Stomach smooth muscle (tissue), 2 donors: ENCODE measurements at regions not wholly inside any gene's neighbourhood (a gene's known extent, or its start where the extent isn't known, plus 50 kb on each side); places are given as distances from the start of the nearest gene placed in this dataset.
"Not testable (repeated sequence)": the region's sequence is repeated elsewhere in the genome, so short reads cannot be mapped to it uniquely, and the experiment has no call there.

Experiments
- H3K27ac ChIP-seq: one replicate; pipeline ENCODE4 v1.7.0; 2013; ENCODE audit warnings: mild to moderate bottlenecking, low read length, inconsistent platforms
- H3K27me3 ChIP-seq, 2 donors: one replicate each; pipeline ENCODE4 v1.7.0; 2013; ENCODE audit warnings: low read length in 2 of 2; ENCODE audit not compliant: insufficient read depth in 2 of 2, control insufficient read depth in 1 of 2
- H3K36me3 ChIP-seq, 2 donors: one replicate each; pipeline ENCODE4 v1.7.0; 2013; ENCODE audit warnings: low read length in 2 of 2; ENCODE audit not compliant: control insufficient read depth in 2 of 2, insufficient read depth in 2 of 2
- H3K4me1 ChIP-seq: one replicate; pipeline ENCODE4 v1.7.0; 2013; ENCODE audit warnings: low read length; ENCODE audit not compliant: control insufficient read depth, insufficient read depth
- H3K4me3 ChIP-seq, 2 donors: one replicate each; pipeline ENCODE4 v1.7.0; 2013; ENCODE audit warnings: low read length in 2 of 2
- H3K9ac ChIP-seq, 2 donors: one replicate each; pipeline ENCODE4 v1.7.0; 2013; ENCODE audit warnings: low read length in 2 of 2, mild to moderate bottlenecking in 1 of 2
- H3K9me3 ChIP-seq, 2 donors: one replicate each; pipeline ENCODE4 v1.7.0; 2013; ENCODE audit warnings: low read length in 2 of 2; ENCODE audit not compliant: control insufficient read depth in 2 of 2
- donor health status: healthy.
- donor health status: Pancreatic carcinoma.

- Histone ChIP-seq H3K9ac (no peak overlapping the region), H3K36me3 (no peaks in the 10 kb centered on the region), H3K4me3 (no peak overlapping the region), H3K4me1 (no peaks in the 10 kb centered on the region), H3K27ac (no peak overlapping the region), H3K9me3 (no peaks in the 10 kb centered on the region), H3K27me3 (no peaks in the 10 kb centered on the region)
Measured at GRCh38 chr2:15822151-15823044, 118.0 kb upstream of the MYCN start.

- Histone ChIP-seq H3K4me1 (no peaks in the 10 kb centered on the region), H3K27ac (no peak overlapping the region), H3K9me3 (no peaks in the 10 kb centered on the region), H3K4me3 (no peak overlapping the region), H3K27me3 (no peaks in the 10 kb centered on the region), H3K9ac (no peak overlapping the region), H3K36me3 (no peaks in the 10 kb centered on the region)
Measured at GRCh38 chr2:15823459-15824396, 116.6 kb upstream of the MYCN start.

GRCh38 chr2:15824467-15824866 is 115.9 kb upstream of the MYCN start:
- H3K27me3 ChIP-seq, H3K4me1 ChIP-seq, H3K27ac ChIP-seq, H3K36me3 ChIP-seq, H3K9me3 ChIP-seq, H3K4me3 ChIP-seq, H3K9ac ChIP-seq: not testable (repeated sequence)

- Histone ChIP-seq H3K9ac (no peak overlapping the region), H3K27me3 (no peaks in the 10 kb centered on the region), H3K9me3 (no peaks in the 10 kb centered on the region), H3K36me3 (no peaks in the 10 kb centered on the region), H3K4me1 (no peaks in the 10 kb centered on the region), H3K4me3 (no peak overlapping the region), H3K27ac (no peak overlapping the region)
Measured at GRCh38 chr2:15825276-15825980, 114.9 kb upstream of the MYCN start.

GRCh38 chr2:15826273-15826717 is 114.1 kb upstream of the MYCN start:
- Histone ChIP-seq H3K9me3 (no peaks in the 10 kb centered on the region), H3K27ac (no peak overlapping the region), H3K27me3 (no peaks in the 10 kb centered on the region), H3K4me3 (no peak overlapping the region), H3K9ac (no peak overlapping the region), H3K4me1 (no peaks in the 10 kb centered on the region), H3K36me3 (no peaks in the 10 kb centered on the region)

- Histone ChIP-seq H3K36me3 (no peaks in the 10 kb centered on the region), H3K27ac (no peak overlapping the region), H3K4me3 (no peak overlapping the region), H3K4me1 (no peaks in the 10 kb centered on the region), H3K9ac (no peak overlapping the region), H3K9me3 (no peaks in the 10 kb centered on the region), H3K27me3 (no peaks in the 10 kb centered on the region)
Measured at GRCh38 chr2:15827001-15827400, 113.3 kb upstream of the MYCN start.

GRCh38 chr2:15828576-15828975 is 111.8 kb upstream of the MYCN start:
- Histone ChIP-seq H3K36me3 (no peaks in the 10 kb centered on the region), H3K27ac (no peak overlapping the region), H3K9me3 (no peaks in the 10 kb centered on the region), H3K4me1 (no peaks in the 10 kb centered on the region), H3K9ac (no peak overlapping the region), H3K27me3 (no peaks in the 10 kb centered on the region), H3K4me3 (no peak overlapping the region)

- Histone ChIP-seq H3K36me3 (no peaks in the 10 kb centered on the region), H3K4me1 (no peaks in the 10 kb centered on the region), H3K27ac (no peak overlapping the region), H3K4me3 (no peak overlapping the region), H3K9ac (no peak overlapping the region), H3K27me3 (no peaks in the 10 kb centered on the region), H3K9me3 (no peaks in the 10 kb centered on the region)
Measured at GRCh38 chr2:15829091-15829801, 111.1 kb upstream of the MYCN start.

GRCh38 chr2:15829985-15830384 is 110.4 kb upstream of the MYCN start:
- no peaks in the 10 kb centered on the region for H3K9me3 ChIP-seq
- no peak overlapping the region for H3K9ac ChIP-seq
- H3K27ac ChIP-seq, result no peak overlapping the region
- H3K36me3 ChIP-seq, result no peaks in the 10 kb centered on the region
- no peak overlapping the region for H3K4me3 ChIP-seq
- no peaks in the 10 kb centered on the region for H3K4me1 ChIP-seq
- no peaks in the 10 kb centered on the region for H3K27me3 ChIP-seq

- Histone ChIP-seq H3K9me3 (no peaks in the 10 kb centered on the region), H3K36me3 (no peaks in the 10 kb centered on the region), H3K27me3 (no peaks in the 10 kb centered on the region), H3K27ac (no peak overlapping the region), H3K4me3 (no peak overlapping the region), H3K9ac (no peak overlapping the region), H3K4me1 (no peaks in the 10 kb centered on the region)
Measured at GRCh38 chr2:15830937-15831549, 109.3 kb upstream of the MYCN start.
